HCT116 (cell line): ENCODE measurements at regions not wholly inside any gene's neighbourhood (a gene's known extent, or its start where the extent isn't known, plus 50 kb on each side); places are given as distances from the start of the nearest gene placed in this dataset.

Experiments used
- ATAC-seq: fragments of 200-7000 bp; cut with Tn5 transposase; 2 replicates; pipeline ENCODE4 v1.9.1; 2020; ENCODE audit warnings: mild to moderate bottlenecking, moderate library complexity
- BruUV-seq: library from RNA; stranded (reverse); fragments of 400-500 nt; replicated peaks from 2 replicates; lab custom pipeline; 2021; lab: Mats Ljungman, UMichigan
- CTCF ChIA-PET: fragments of 300-600 bp; sonication (Branson Sonifier 250); formaldehyde crosslinking; loops from one replicate; lab custom pipeline; 2021; ENCODE audit warnings: antibody characterized with exemption; lab: Charles Lee
- POLR2A ChIA-PET: fragments of 300-600, 350-600 bp; sonication (Branson Sonifier 250); formaldehyde crosslinking; loops from one replicate; lab custom pipeline; 2021; ENCODE audit warnings: antibody characterized with exemption; lab: Charles Lee
- RAD21 ChIA-PET, 2 experiments: fragments of 300-600 bp; sonication (Branson Sonifier 250); formaldehyde crosslinking; loops; one replicate each; lab custom pipeline; 2023; ENCODE audit warnings: low total read pairs in 2 of 2; ENCODE audit not compliant: uncharacterized antibody in 2 of 2, unreplicated experiment in 2 of 2, low non-redundant PET in 1 of 2; lab: Charles Lee
- DNase-seq: peaks from one replicate; pipeline ENCODE4 v3.0.0-alpha.2; 2010; ENCODE audit warnings: low read depth, low spot score
- H2AFZ ChIP-seq: fragments of 200-600 bp; shearing (Covaris generic), sonication (generic); 2 replicates; pipeline ENCODE4 v1.6.1; 2017; ENCODE audit warnings: low read depth, mixed run types, mixed read lengths, antibody characterized with exemption, low read length; ENCODE audit not compliant: poor library complexity, severe bottlenecking
- H3K27ac ChIP-seq: 2 replicates; pipeline ENCODE4 v1.5.1; 2012; ENCODE audit warnings: low read depth, low read length
- H3K27me3 ChIP-seq: fragments of 200-600 bp; sonication (generic); 2 replicates; pipeline ENCODE4 v1.6.1; 2016; ENCODE audit warnings: mixed run types, low read length, mixed read lengths; ENCODE audit not compliant: insufficient read depth
- H3K36me3 ChIP-seq, 2 experiments: fragments of 200-500 bp in 1 of 2; fragments of 200-600 bp in 1 of 2; sonication (Bioruptor generic) in 1 of 2; sonication (generic) in 1 of 2; 2 replicates each; pipeline versions ENCODE4 v1.5.1 to v1.6.1; 2014 to 2016; ENCODE audit warnings: low read length in 2 of 2, inconsistent platforms in 1 of 2, mixed read lengths in 1 of 2, mixed run types in 1 of 2; ENCODE audit not compliant: insufficient read depth in 2 of 2, control insufficient read depth in 1 of 2
- H3K4me1 ChIP-seq, 2 experiments: fragments of 200-600 bp in 1 of 2; sonication (generic) in 1 of 2; 2 replicates each; pipeline versions ENCODE4 v1.5.1 to v1.6.1; 2012 to 2017; ENCODE audit warnings: low read length in 2 of 2, inconsistent platforms in 1 of 2, mild to moderate bottlenecking in 1 of 2, mixed read lengths in 1 of 2, mixed run types in 1 of 2, moderate library complexity in 1 of 2; ENCODE audit not compliant: insufficient read depth in 2 of 2, control insufficient read depth in 1 of 2
- H3K4me2 ChIP-seq: fragments of 200-600 bp; sonication (generic); 2 replicates; pipeline ENCODE4 v1.6.1; 2017; ENCODE audit warnings: mixed run types, low read length, mixed read lengths
- H3K4me3 ChIP-seq, 2 experiments: fragments of 200-600 bp in 1 of 2; sonication (generic) in 1 of 2; replicated peaks in 1 of 2; 2 replicates each; pipeline ENCODE4 v1.5.1; 2011 to 2016; ENCODE audit warnings: low read length in 2 of 2, control low read depth in 1 of 2, low read depth in 1 of 2, mild to moderate bottlenecking in 1 of 2, mixed read lengths in 1 of 2, mixed run types in 1 of 2
- H3K79me2 ChIP-seq: fragments of 200-600 bp; sonication (generic); 2 replicates; pipeline ENCODE4 v1.6.1; 2017; ENCODE audit warnings: mild to moderate bottlenecking, mixed run types, low read length, moderate library complexity, mixed read lengths; ENCODE audit not compliant: insufficient read depth
- H3K9ac ChIP-seq: fragments of 200-600 bp; sonication (generic); 2 replicates; pipeline ENCODE4 v1.6.1; 2016; ENCODE audit warnings: low read length, mixed read lengths
- H3K9me2 ChIP-seq: fragments of 200-600 bp; sonication (generic), shearing (Covaris generic); 2 replicates; pipeline ENCODE4 v1.6.1; 2017; ENCODE audit warnings: mixed run types, mild to moderate bottlenecking, moderate library complexity; ENCODE audit not compliant: insufficient read depth
- H3K9me3 ChIP-seq, 2 experiments: fragments of 200-500 bp in 1 of 2; fragments of 200-600 bp in 1 of 2; sonication (Bioruptor generic) in 1 of 2; sonication (generic) in 1 of 2; 2 replicates each; pipeline ENCODE4 v1.6.1; 2014 to 2017; ENCODE audit warnings: low read length in 2 of 2, mixed read lengths in 2 of 2, inconsistent platforms in 1 of 2, low read depth in 1 of 2, mild to moderate bottlenecking in 1 of 2, mixed run types in 1 of 2, moderate library complexity in 1 of 2; ENCODE audit not compliant: control insufficient read depth in 1 of 2, insufficient read depth in 1 of 2
- H4K20me1 ChIP-seq: fragments of 200-600 bp; sonication (generic), shearing (Covaris generic); 2 replicates; pipeline ENCODE4 v1.6.1; 2017; ENCODE audit warnings: mixed run types, mild to moderate bottlenecking, moderate library complexity; ENCODE audit not compliant: insufficient read depth
- CBX3 ChIP-seq: IDR thresholded peaks from 2 replicates; pipeline ENCODE4 v1.6.1; 2012; ENCODE audit warnings: low read depth
- CEBPB ChIP-seq: IDR thresholded peaks from 2 replicates; pipeline ENCODE4 v1.6.1; 2012; ENCODE audit warnings: low read depth
- EGR1 ChIP-seq: IDR thresholded peaks from 2 replicates; pipeline ENCODE4 v1.6.1; 2012; ENCODE audit warnings: low read depth
- ELF1 ChIP-seq: IDR thresholded peaks from 2 replicates; pipeline ENCODE4 v1.6.1; 2012; ENCODE audit warnings: low read depth, borderline replicate concordance
- EZH2phosphoT487 ChIP-seq: fragments of 200-600 bp; IDR thresholded peaks from 2 replicates; pipeline ENCODE4 v1.6.1; 2018; ENCODE audit warnings: antibody characterized with exemption, borderline replicate concordance
- FOSL1 ChIP-seq: IDR thresholded peaks from 2 replicates; pipeline ENCODE4 v1.6.1; 2012; ENCODE audit warnings: low read depth
- JUND ChIP-seq: IDR thresholded peaks from 2 replicates; pipeline ENCODE4 v1.6.1; 2012
- POLR2AphosphoS5 ChIP-seq: IDR thresholded peaks from 2 replicates; pipeline ENCODE4 v1.6.1; 2011; ENCODE audit warnings: mild to moderate bottlenecking, low read depth, low read length, moderate library complexity
- RAD21 ChIP-seq: IDR thresholded peaks from 2 replicates; pipeline ENCODE4 v1.6.1; 2012; ENCODE audit warnings: low read depth, mild to moderate bottlenecking
- SP1 ChIP-seq: IDR thresholded peaks from 2 replicates; pipeline ENCODE4 v1.6.1; 2012; ENCODE audit warnings: low read depth
- TCF7L2 ChIP-seq: IDR thresholded peaks from 2 replicates; pipeline ENCODE4 v1.7.0; 2011; ENCODE audit warnings: borderline replicate concordance, inconsistent platforms; ENCODE audit not compliant: insufficient read depth, insufficient read length; ENCODE audit errors: extremely low read depth
- YY1 ChIP-seq: IDR thresholded peaks from 2 replicates; pipeline ENCODE4 v1.6.1; 2011; ENCODE audit warnings: low read length, low read depth, moderate library complexity, mild to moderate bottlenecking; ENCODE audit not compliant: insufficient replicate concordance; ENCODE audit errors: extremely low read depth
- intact Hi-C: fragments of 100-400 bp; cut with micrococcal nuclease; formaldehyde crosslinking; loops from 2 replicates; pipeline ENCODE4 v1.10.0; 2022
- TF ChIP-seq, protein P1 (sequence below): IDR thresholded peaks from 2 replicates; pipeline ENCODE4 v1.6.1; 2011; ENCODE audit warnings: mild to moderate bottlenecking, low read length, moderate library complexity; ENCODE audit not compliant: insufficient replicate concordance; ENCODE audit errors: extremely low read depth
- TF ChIP-seq, protein P2 (sequence below): IDR thresholded peaks from 2 replicates; pipeline ENCODE4 v1.6.1; 2012

GRCh38 chr4:127118681-127119080 is 514.1 kb upstream of the INTU start:
- Histone ChIP-seq H3K4me1 (no peaks in the 10 kb centered on the region), H3K79me2 (no peaks in the 10 kb centered on the region), H3K9me2 (no peaks in the 10 kb centered on the region; the same call in 1 of the 2 replicates), H3K9ac (no peak overlapping the region), H3K36me3 (no peaks in the 10 kb centered on the region), H2AFZ (no peak overlapping the region), H4K20me1 (no peaks in the 10 kb centered on the region), H3K4me3 (no peak overlapping the region), H3K27ac (no peak overlapping the region), H3K4me2 (no peak overlapping the region), H3K27me3 (no peaks in the 10 kb centered on the region), H3K9me3 (no peaks in the 10 kb centered on the region)
- ChIA-PET POLR2A (no interaction called here), CTCF (no interaction called here), RAD21 (no interaction called here)
- TF ChIP-seq ELF1: no peak
- TF ChIP-seq, protein P1, sequence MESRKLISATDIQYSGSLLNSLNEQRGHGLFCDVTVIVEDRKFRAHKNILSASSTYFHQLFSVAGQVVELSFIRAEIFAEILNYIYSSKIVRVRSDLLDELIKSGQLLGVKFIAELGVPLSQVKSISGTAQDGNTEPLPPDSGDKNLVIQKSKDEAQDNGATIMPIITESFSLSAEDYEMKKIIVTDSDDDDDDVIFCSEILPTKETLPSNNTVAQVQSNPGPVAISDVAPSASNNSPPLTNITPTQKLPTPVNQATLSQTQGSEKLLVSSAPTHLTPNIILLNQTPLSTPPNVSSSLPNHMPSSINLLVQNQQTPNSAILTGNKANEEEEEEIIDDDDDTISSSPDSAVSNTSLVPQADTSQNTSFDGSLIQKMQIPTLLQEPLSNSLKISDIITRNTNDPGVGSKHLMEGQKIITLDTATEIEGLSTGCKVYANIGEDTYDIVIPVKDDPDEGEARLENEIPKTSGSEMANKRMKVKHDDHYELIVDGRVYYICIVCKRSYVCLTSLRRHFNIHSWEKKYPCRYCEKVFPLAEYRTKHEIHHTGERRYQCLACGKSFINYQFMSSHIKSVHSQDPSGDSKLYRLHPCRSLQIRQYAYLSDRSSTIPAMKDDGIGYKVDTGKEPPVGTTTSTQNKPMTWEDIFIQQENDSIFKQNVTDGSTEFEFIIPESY: no peak
- TF ChIP-seq FOSL1: no peak
- no peak for TF ChIP-seq SP1
- TF ChIP-seq CBX3: no peak
- no peak for TF ChIP-seq EZH2phosphoT487
- no TSS peak for BruUV-seq
- ATAC-seq (no peak), DNase-seq (no peak)
- intact Hi-C loops: no loop called here

DNA sequence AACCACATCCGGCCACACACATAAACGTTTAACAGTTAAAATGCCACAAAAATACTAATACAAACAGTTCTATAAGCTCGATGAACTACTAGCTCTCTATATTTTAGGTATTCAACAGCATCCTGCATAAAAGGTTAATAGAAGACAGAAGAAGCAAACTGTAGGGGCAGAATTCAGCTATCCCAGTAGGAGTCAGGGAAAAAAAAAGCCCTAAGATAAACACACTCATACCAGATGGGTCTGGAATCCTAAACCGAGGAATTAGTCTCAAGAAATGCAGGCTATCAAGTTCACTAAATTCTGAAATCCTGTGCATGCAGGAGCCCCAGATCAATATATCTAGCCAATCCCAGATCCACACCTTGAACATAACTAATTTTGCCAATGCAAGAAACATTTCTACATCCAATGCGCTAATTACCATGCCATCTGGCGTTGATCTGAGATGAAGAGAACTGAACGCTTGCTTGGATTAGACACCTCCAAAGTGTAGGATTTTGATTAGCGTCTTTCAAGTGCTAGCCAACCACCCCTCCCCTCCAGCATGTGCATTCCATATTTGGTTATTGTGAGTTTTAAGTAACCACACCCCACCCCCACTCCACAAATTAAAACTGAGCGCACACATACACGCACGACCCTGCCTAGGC is 512.2 kb upstream of the INTU start:
- no peaks in the 10 kb centered on the region for H3K36me3 ChIP-seq
- ChIA-PET POLR2A (no interaction called here), CTCF (no interaction called here), RAD21 (no interaction called here)
- no peak for ATAC-seq
- DNase-seq: no peak
- H3K79me2 ChIP-seq: no peaks in the 10 kb centered on the region
- no peaks in the 10 kb centered on the region for H3K4me1 ChIP-seq
- H4K20me1 ChIP-seq: no peaks in the 10 kb centered on the region
- H3K9ac ChIP-seq: no peak overlapping the region
- no peak overlapping the region for H3K27ac ChIP-seq
- intact Hi-C loops: no loop called here
- H2AFZ ChIP-seq: no peak overlapping the region
- no peak overlapping the region for H3K4me3 ChIP-seq
- H3K9me2 ChIP-seq: no peaks in the 10 kb centered on the region; the same call in 1 of the 2 replicates
- no peak overlapping the region for H3K4me2 ChIP-seq
- no TSS peak for BruUV-seq
- H3K27me3 ChIP-seq: no peaks in the 10 kb centered on the region
- H3K9me3 ChIP-seq: no peaks in the 10 kb centered on the region
- TF ChIP-seq EZH2phosphoT487 (no peak), EGR1 (no peak), ELF1 (no peak), TCF7L2 (no peak), FOSL1 (no peak), CEBPB (no peak), POLR2AphosphoS5 (no peak), YY1 (no peak), SP1 (no peak), JUND (no peak), RAD21 (no peak)
- TF ChIP-seq, protein P2, sequence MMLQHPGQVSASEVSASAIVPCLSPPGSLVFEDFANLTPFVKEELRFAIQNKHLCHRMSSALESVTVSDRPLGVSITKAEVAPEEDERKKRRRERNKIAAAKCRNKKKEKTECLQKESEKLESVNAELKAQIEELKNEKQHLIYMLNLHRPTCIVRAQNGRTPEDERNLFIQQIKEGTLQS: no peak
- TF ChIP-seq, protein P1: no peak
